GM13977 (cell line): ENCODE measurements at regions not wholly inside any gene's neighbourhood (a gene's known extent, or its start where the extent isn't known, plus 50 kb on each side); places are given as distances from the start of the nearest gene placed in this dataset.

Experiments used
- DNase-seq: peaks from one replicate; pipeline ENCODE4 v3.0.0; 2012; ENCODE audit warnings: low spot score
- in situ Hi-C: fragments of 300-500 bp; cut with MboI; formaldehyde crosslinking; loops from one replicate; pipeline ENCODE4 v1.12.0; 2022; ENCODE audit warnings: low sequenced_read_pairs, low pct_unique_long_range_greater_than_20kb, mixed read lengths, inconsistent platforms; ENCODE audit not compliant: unreplicated experiment
- TF ChIP-seq, protein P1 (sequence below): IDR thresholded peaks from 2 replicates; pipeline ENCODE4 v1.5.1; 2012; ENCODE audit warnings: mild to moderate bottlenecking, control low read depth; ENCODE audit not compliant: insufficient read depth; ENCODE audit errors: extremely low read depth, missing control alignments

DNA sequence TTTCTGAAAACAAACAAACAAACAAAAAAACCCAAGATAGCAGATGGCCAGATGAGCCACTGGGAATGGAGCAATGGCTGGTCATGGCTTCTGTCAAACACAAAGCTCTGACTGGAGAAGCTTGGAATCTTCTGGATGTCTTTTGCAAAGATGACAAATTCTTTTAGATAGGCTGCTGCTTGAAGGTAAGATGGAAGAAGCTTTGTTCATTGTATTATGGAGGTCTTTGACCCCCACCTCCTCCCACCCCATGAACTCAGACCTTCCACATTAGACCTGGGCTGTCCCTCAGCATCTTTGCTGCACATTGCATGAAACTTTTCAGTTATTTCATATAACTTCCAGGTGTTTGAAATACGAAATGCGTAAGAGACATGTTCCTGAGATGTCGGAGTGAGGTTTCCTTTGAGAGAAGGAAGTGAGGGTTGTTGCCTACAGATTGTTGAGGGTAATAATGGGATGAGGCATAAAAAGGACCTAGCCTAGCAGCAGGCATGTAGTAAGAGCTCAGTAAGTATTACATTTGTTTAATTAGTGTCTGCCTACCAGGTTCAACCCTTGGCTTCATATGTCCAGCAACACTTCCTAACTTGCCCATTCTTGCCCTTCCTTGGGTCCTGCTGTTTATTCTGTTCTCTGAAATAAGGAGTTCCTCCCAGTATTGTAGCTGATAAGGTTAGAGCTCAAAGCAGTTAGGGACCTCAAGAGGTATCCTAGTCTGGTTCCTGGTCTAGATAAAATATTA lies 51.4 kb upstream of the IER3 start:
- DNase-seq: no peak
- in situ Hi-C loops: no loop called here
- TF ChIP-seq, protein P1, sequence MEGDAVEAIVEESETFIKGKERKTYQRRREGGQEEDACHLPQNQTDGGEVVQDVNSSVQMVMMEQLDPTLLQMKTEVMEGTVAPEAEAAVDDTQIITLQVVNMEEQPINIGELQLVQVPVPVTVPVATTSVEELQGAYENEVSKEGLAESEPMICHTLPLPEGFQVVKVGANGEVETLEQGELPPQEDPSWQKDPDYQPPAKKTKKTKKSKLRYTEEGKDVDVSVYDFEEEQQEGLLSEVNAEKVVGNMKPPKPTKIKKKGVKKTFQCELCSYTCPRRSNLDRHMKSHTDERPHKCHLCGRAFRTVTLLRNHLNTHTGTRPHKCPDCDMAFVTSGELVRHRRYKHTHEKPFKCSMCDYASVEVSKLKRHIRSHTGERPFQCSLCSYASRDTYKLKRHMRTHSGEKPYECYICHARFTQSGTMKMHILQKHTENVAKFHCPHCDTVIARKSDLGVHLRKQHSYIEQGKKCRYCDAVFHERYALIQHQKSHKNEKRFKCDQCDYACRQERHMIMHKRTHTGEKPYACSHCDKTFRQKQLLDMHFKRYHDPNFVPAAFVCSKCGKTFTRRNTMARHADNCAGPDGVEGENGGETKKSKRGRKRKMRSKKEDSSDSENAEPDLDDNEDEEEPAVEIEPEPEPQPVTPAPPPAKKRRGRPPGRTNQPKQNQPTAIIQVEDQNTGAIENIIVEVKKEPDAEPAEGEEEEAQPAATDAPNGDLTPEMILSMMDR: no peak
